Subcutaneous abdominal adipose tissue (tissue), 5 donors: ENCODE measurements at regions not wholly inside any gene's neighbourhood (a gene's known extent, or its start where the extent isn't known, plus 50 kb on each side); places are given as distances from the start of the nearest gene placed in this dataset.
"Not testable (repeated sequence)": the region's sequence is repeated elsewhere in the genome, so short reads cannot be mapped to it uniquely, and the experiment has no call there.

ENCODE experiments used
- H3K27ac ChIP-seq: one replicate; pipeline ENCODE4 v1.7.0; 2013; ENCODE audit warnings: low read depth, mild to moderate bottlenecking, inconsistent platforms, low read length, moderate library complexity
- H3K27me3 ChIP-seq, 5 donors: one replicate each; pipeline ENCODE4 v1.7.0; 2013; ENCODE audit warnings: low read length in 5 of 5, inconsistent platforms in 1 of 5; ENCODE audit not compliant: control insufficient read depth in 5 of 5, insufficient read depth in 4 of 5
- H3K36me3 ChIP-seq, 5 donors: one replicate each; pipeline ENCODE4 v1.7.0; 2013; ENCODE audit warnings: low read length in 5 of 5; ENCODE audit not compliant: control insufficient read depth in 5 of 5, insufficient read depth in 5 of 5
- H3K4me1 ChIP-seq, 5 donors: one replicate each; pipeline ENCODE4 v1.7.0; 2013; ENCODE audit warnings: low read length in 5 of 5, mild to moderate bottlenecking in 3 of 5, moderate library complexity in 1 of 5; ENCODE audit not compliant: control insufficient read depth in 5 of 5, insufficient read depth in 5 of 5
- H3K4me3 ChIP-seq, 5 donors: one replicate each; pipeline ENCODE4 v1.7.0; 2013; ENCODE audit warnings: low read length in 5 of 5, low read depth in 1 of 5
- H3K9ac ChIP-seq, 5 donors: one replicate each; pipeline ENCODE4 v1.7.0; 2013; ENCODE audit warnings: low read length in 5 of 5, mild to moderate bottlenecking in 4 of 5, moderate library complexity in 3 of 5
- H3K9me3 ChIP-seq, 5 donors: one replicate each; pipeline ENCODE4 v1.7.0; 2013; ENCODE audit warnings: low read length in 5 of 5; ENCODE audit not compliant: control insufficient read depth in 5 of 5
- donor health status: healthy.
- donor health status: healthy.
- donor health status: healthy.
- donor health status: healthy.
- donor health status: healthy.

GRCh38 chr7:84895563-84895962 is 291.3 kb downstream of the SEMA3D start:
- H3K9ac ChIP-seq, result no peak overlapping the region
- H3K27ac ChIP-seq, result no peak overlapping the region
- no peaks in the 10 kb centered on the region for H3K4me1 ChIP-seq
- H3K9me3 ChIP-seq, result peaks cover 0 to 9% (median 2%) of the 10 kb centered on the region in 5 donors
- H3K27me3 ChIP-seq, result no peaks in the 10 kb centered on the region
- no peak overlapping the region for H3K4me3 ChIP-seq
- no peaks in the 10 kb centered on the region for H3K36me3 ChIP-seq

- H3K4me1 ChIP-seq, H3K9ac ChIP-seq, H3K36me3 ChIP-seq, H3K4me3 ChIP-seq, H3K27ac ChIP-seq, H3K27me3 ChIP-seq, H3K9me3 ChIP-seq: not testable (repeated sequence)
Measured at GRCh38 chr7:84883570-84883969, 303.3 kb downstream of the SEMA3D start.

GRCh38 chr7:84880326-84880997 is 306.4 kb downstream of the SEMA3D start:
- H3K9ac ChIP-seq, H3K27ac ChIP-seq: not testable (repeated sequence)

GRCh38 chr7:84879570-84880325 is 307.1 kb downstream of the SEMA3D start:
- no peaks in the 10 kb centered on the region for H3K4me1 ChIP-seq
- no peaks in the 10 kb centered on the region for H3K36me3 ChIP-seq
- H3K4me3 ChIP-seq, result no peak overlapping the region

More at GRCh38 chr7:84880326-84880997, 306.4 kb downstream of the SEMA3D start:
- H3K27me3 ChIP-seq, H3K4me1 ChIP-seq, H3K4me3 ChIP-seq, H3K36me3 ChIP-seq, H3K9me3 ChIP-seq: not testable (repeated sequence)

GRCh38 chr7:84877943-84878570 is 308.8 kb downstream of the SEMA3D start:
- Histone ChIP-seq H3K4me3 (no peak overlapping the region), H3K9me3 (no peaks in the 10 kb centered on the region), H3K9ac (no peak overlapping the region), H3K36me3 (no peaks in the 10 kb centered on the region), H3K27me3 (no peaks in the 10 kb centered on the region), H3K27ac (no peak overlapping the region), H3K4me1 (no peaks in the 10 kb centered on the region)

More at GRCh38 chr7:84879570-84880325, 307.1 kb downstream of the SEMA3D start:
- Histone ChIP-seq H3K9me3 (no peaks in the 10 kb centered on the region), H3K9ac (no peak overlapping the region), H3K27ac (no peak overlapping the region), H3K27me3 (no peaks in the 10 kb centered on the region)

GRCh38 chr7:84876061-84876821 is 310.6 kb downstream of the SEMA3D start:
- no peak overlapping the region for H3K9ac ChIP-seq
- no peak overlapping the region for H3K27ac ChIP-seq
- H3K36me3 ChIP-seq, result no peaks in the 10 kb centered on the region
- H3K4me1 ChIP-seq, result no peaks in the 10 kb centered on the region
- H3K9me3 ChIP-seq, result no peaks in the 10 kb centered on the region
- H3K4me3 ChIP-seq, result no peak overlapping the region
- no peaks in the 10 kb centered on the region for H3K27me3 ChIP-seq

GRCh38 chr7:84865560-84865959 is 321.3 kb downstream of the SEMA3D start:
- H3K4me3 ChIP-seq, result no peak overlapping the region
- no peaks in the 10 kb centered on the region for H3K36me3 ChIP-seq
- H3K27me3 ChIP-seq, result no peaks in the 10 kb centered on the region
- no peaks in the 10 kb centered on the region for H3K4me1 ChIP-seq
- no peaks in the 10 kb centered on the region for H3K9me3 ChIP-seq
- H3K27ac ChIP-seq, result no peak overlapping the region
- no peak overlapping the region for H3K9ac ChIP-seq

- Histone ChIP-seq H3K9me3 (no peaks in the 10 kb centered on the region), H3K4me1 (no peaks in the 10 kb centered on the region), H3K4me3 (no peak overlapping the region), H3K9ac (no peak overlapping the region), H3K36me3 (no peaks in the 10 kb centered on the region), H3K27ac (no peak overlapping the region), H3K27me3 (no peaks in the 10 kb centered on the region)
Measured at GRCh38 chr7:84857336-84857735, 329.5 kb downstream of the SEMA3D start.

GRCh38 chr7:84855758-84856157 is 331.1 kb downstream of the SEMA3D start:
- Histone ChIP-seq H3K27ac (no peak overlapping the region), H3K27me3 (no peaks in the 10 kb centered on the region), H3K4me1 (no peaks in the 10 kb centered on the region), H3K9ac (no peak overlapping the region), H3K36me3 (no peaks in the 10 kb centered on the region), H3K9me3 (no peaks in the 10 kb centered on the region), H3K4me3 (no peak overlapping the region)

- not testable (repeated sequence) for H3K4me3 ChIP-seq, H3K36me3 ChIP-seq, H3K4me1 ChIP-seq, H3K9me3 ChIP-seq, H3K27me3 ChIP-seq, H3K27ac ChIP-seq, H3K9ac ChIP-seq
Measured at GRCh38 chr7:84848974-84849372, 337.9 kb downstream of the SEMA3D start.
